ENCODE measurements at regions not wholly inside any gene's neighbourhood (a gene's known extent, or its start where the extent isn't known, plus 50 kb on each side); places are given as distances from the start of the nearest gene placed in this dataset.

GRCh38 chr18:53997064-53997463 lies 227.4 kb downstream of the MBD2 start:
- DNase-seq (no peak), ATAC-seq (replicated peaks) (no peak)
- Mint-ChIP-seq H3K27ac (no peak overlapping the region), H3K4me3 (no peak overlapping the region), H3K9me3 (no peaks in the 10 kb centered on the region), H3K27me3 (peaks cover 7 to 9% of the 10 kb centered on the region in 2 donors), H3K36me3 (ENCODE audit: insufficient read depth) (no peaks in the 10 kb centered on the region), H3K4me1 (ENCODE audit: low read depth in 2 of 2) (no peaks in the 10 kb centered on the region)

DNA sequence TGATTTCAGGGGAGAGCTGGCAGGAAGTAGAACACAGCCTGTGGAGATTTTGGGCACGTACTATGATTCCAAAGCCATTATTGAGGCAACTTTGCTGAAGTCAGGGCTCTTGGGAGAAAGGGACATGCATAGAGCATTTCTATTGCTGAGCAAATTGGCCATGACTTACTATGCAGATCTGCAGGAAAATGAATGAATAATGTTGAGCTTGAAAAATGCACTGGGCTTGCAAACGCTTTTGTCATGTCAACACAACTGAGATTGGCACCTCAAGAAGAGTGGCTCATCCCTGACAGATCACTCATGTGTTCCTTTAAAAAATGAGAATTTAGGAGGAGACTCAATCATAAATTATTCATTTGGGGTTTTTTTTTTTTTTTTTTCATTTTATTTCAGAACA lies 230.5 kb downstream of the MBD2 start:
- Mint-ChIP-seq H3K4me3 (no peak overlapping the region), H3K27me3 (peaks cover 7 to 9% of the 10 kb centered on the region in 2 donors), H3K9me3 (no peaks in the 10 kb centered on the region), H3K4me1 (ENCODE audit: low read depth in 2 of 2) (no peaks in the 10 kb centered on the region), H3K27ac (no peak overlapping the region), H3K36me3 (ENCODE audit: insufficient read depth) (no peaks in the 10 kb centered on the region)
- no peak for ATAC-seq (replicated peaks)
- no peak for DNase-seq

DNA sequence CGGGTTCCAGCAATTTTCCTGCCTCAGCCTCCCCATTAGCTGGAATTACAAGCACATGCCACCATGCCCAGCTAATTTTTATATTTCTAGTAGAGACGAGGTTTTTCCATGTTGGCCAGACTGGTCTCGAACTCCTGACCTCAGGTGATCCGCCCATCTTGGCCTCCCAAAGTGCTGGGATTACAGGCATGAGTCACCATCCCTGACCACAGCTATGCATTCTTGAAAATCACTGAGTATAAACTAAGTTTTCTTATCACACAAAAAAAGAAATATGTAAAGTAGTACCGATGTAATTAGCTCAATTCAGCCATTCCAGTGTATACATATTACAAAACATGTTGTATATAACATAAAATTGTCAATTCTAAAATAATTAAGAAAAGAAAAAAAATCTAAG lies 232.7 kb downstream of the MBD2 start:
- Mint-ChIP-seq H3K27ac (no peak overlapping the region), H3K4me1 (ENCODE audit: low read depth in 2 of 2) (no peaks in the 10 kb centered on the region), H3K9me3 (no peaks in the 10 kb centered on the region), H3K4me3 (no peak overlapping the region), H3K27me3 (peaks cover under 1% of the 10 kb centered on the region in 2 donors), H3K36me3 (ENCODE audit: insufficient read depth) (no peaks in the 10 kb centered on the region)
- DNase-seq (no peak), ATAC-seq (replicated peaks) (no peak)

GRCh38 chr18:53991202-53991601 lies 233.3 kb downstream of the MBD2 start:
- H3K36me3 Mint-ChIP-seq (ENCODE audit: insufficient read depth), result no peaks in the 10 kb centered on the region
- H3K4me3 Mint-ChIP-seq, result no peak overlapping the region
- no peaks in the 10 kb centered on the region for H3K9me3 Mint-ChIP-seq
- H3K27me3 Mint-ChIP-seq, result no peaks in the 10 kb centered on the region
- H3K27ac Mint-ChIP-seq, result no peak overlapping the region
- H3K4me1 Mint-ChIP-seq (ENCODE audit: low read depth in 2 of 2), result no peaks in the 10 kb centered on the region
- no peak for DNase-seq
- no peak for ATAC-seq (replicated peaks)

DNA sequence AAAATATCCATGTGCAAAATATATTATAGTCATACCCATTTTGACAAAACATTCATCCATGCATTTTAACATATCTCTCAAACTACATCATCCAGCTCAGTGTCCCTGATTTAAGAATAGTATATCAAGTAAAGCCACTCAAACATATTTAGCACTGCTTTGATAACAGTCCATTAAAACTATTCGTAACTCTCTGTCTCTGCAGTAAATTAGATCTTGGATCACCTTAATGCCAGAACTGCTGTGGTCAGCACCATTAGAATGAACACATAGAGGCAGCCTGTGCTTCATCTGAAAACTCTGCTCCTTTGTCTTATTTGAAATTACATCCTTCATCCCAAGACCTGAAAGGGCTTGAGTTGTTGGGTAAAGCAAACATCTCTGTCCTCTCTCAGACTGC lies 234.0 kb downstream of the MBD2 start:
- no peak overlapping the region for H3K4me3 Mint-ChIP-seq
- H3K27ac Mint-ChIP-seq, result no peak overlapping the region
- no peak for DNase-seq
- H3K27me3 Mint-ChIP-seq, result no peaks in the 10 kb centered on the region
- no peak for ATAC-seq (replicated peaks)
- no peaks in the 10 kb centered on the region for H3K36me3 Mint-ChIP-seq (ENCODE audit: insufficient read depth)
- no peaks in the 10 kb centered on the region for H3K4me1 Mint-ChIP-seq (ENCODE audit: low read depth in 2 of 2)
- no peaks in the 10 kb centered on the region for H3K9me3 Mint-ChIP-seq

DNA sequence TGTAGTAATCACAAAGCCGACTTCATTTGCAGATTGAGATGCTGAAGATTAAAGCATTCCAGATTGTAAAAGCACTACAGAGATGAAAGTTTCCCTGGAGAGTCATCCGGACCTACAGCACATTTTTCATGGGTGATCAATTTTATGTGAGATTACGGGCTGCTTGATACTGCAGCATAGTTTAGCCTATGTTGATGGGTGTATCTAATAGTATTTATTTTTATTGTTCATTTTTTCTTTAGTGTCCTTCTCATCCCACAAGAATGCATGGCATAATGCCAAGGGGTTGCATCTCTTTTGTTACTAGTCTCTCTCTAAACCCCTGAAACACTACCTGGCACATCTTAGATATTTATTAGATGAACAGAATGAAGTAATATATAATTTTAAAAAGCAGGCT lies 240.4 kb downstream of the MBD2 start:
- no peak for ATAC-seq (replicated peaks)
- H3K9me3 Mint-ChIP-seq, result peaks cover 0 to 4% of the 10 kb centered on the region in 2 donors
- DNase-seq, result no peak
- no peak overlapping the region for H3K27ac Mint-ChIP-seq
- no peaks in the 10 kb centered on the region for H3K27me3 Mint-ChIP-seq
- no peak overlapping the region for H3K4me3 Mint-ChIP-seq
- H3K36me3 Mint-ChIP-seq (ENCODE audit: insufficient read depth), result no peaks in the 10 kb centered on the region
- H3K4me1 Mint-ChIP-seq (ENCODE audit: low read depth in 2 of 2), result no peaks in the 10 kb centered on the region

- no peaks in the 10 kb centered on the region for H3K36me3 Mint-ChIP-seq (ENCODE audit: insufficient read depth)
- H3K27me3 Mint-ChIP-seq, result no peaks in the 10 kb centered on the region
- no peak overlapping the region for H3K4me3 Mint-ChIP-seq
- DNase-seq (no peak), ATAC-seq (replicated peaks) (no peak)
- H3K4me1 Mint-ChIP-seq (ENCODE audit: low read depth in 2 of 2), result no peaks in the 10 kb centered on the region
- H3K9me3 Mint-ChIP-seq, result peaks cover under 1 to 4% of the 10 kb centered on the region in 2 donors
- no peak overlapping the region for H3K27ac Mint-ChIP-seq
These were observed 253.1 kb downstream of the MBD2 start for GRCh38 chr18:53971331-53971730.

GRCh38 chr18:53952700-53953099 lies 271.8 kb downstream of the MBD2 start:
- Mint-ChIP-seq H3K27me3 (peaks cover 0 to 8% of the 10 kb centered on the region in 2 donors), H3K4me1 (ENCODE audit: low read depth in 2 of 2) (no peaks in the 10 kb centered on the region), H3K36me3 (ENCODE audit: insufficient read depth) (no peaks in the 10 kb centered on the region), H3K9me3 (peaks cover 1 to 10% of the 10 kb centered on the region in 2 donors), H3K27ac (no peak overlapping the region), H3K4me3 (no peak overlapping the region)
- ATAC-seq (replicated peaks) (no peak), DNase-seq (no peak)

- Mint-ChIP-seq H3K9me3 (peaks cover 1 to 15% of the 10 kb centered on the region in 2 donors), H3K36me3 (ENCODE audit: insufficient read depth) (no peaks in the 10 kb centered on the region), H3K4me3 (no peak overlapping the region), H3K27ac (no peak overlapping the region), H3K27me3 (peaks cover 0 to 8% of the 10 kb centered on the region in 2 donors), H3K4me1 (ENCODE audit: low read depth in 2 of 2) (no peaks in the 10 kb centered on the region)
- DNase-seq (no peak), ATAC-seq (replicated peaks) (no peak)
These were observed 273.9 kb downstream of the MBD2 start for GRCh38 chr18:53950545-53950944.

DNA sequence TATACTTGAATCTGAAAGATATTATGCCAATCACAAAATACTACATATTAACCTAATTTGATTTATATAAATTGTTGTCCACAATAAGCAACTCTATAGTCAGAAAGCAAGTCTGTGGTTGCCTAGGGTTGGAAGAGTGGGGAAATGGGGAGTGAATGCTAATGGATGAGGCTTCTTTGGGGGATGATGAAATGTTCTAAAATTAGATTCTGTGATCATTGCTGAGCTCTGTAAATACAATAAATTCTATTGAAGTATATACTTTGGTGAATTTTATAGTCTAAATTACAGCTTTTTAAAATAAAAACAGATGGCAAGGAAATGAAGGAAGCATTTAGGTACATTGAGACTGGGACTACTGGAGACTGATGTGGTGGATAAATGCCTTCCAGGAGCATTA lies 275.5 kb downstream of the MBD2 start:
- Mint-ChIP-seq H3K4me3 (no peak overlapping the region), H3K4me1 (ENCODE audit: low read depth in 2 of 2) (no peaks in the 10 kb centered on the region), H3K27ac (no peak overlapping the region), H3K36me3 (ENCODE audit: insufficient read depth) (no peaks in the 10 kb centered on the region), H3K27me3 (peaks cover 0 to 8% of the 10 kb centered on the region in 2 donors), H3K9me3 (peaks cover 4 to 15% of the 10 kb centered on the region in 2 donors)
- DNase-seq (no peak), ATAC-seq (replicated peaks) (no peak)

DNA sequence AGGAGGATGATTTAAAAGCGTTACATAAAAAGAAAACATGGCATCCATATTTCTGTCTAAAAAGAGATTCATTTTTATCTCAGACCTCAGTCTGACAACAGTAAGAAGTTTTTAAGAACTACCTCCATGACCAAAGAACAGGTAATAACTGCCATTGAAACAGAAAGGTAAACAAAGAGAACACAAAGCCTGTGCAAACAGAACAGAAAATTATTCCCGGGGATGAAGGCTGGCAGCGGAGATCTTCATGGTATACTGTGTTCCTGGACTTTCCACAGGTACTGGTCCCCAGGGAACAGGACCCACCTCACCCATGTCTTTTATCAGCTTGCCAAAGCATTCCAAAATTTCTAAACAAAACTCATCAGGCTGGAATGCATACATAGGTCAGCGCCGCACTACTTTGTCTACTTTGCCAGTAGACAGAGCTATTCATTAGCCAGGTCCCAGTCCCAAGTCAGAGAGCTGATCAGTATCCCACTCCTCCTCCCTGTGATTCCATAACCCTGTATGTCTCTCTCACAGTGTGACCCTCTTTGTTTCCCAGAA lies 277.3 kb downstream of the MBD2 start:
- Mint-ChIP-seq H3K36me3 (ENCODE audit: insufficient read depth) (no peaks in the 10 kb centered on the region), H3K9me3 (peaks cover 2 to 10% of the 10 kb centered on the region in 2 donors), H3K27ac (no peak overlapping the region), H3K4me3 (no peak overlapping the region), H3K27me3 (peaks cover 0 to 6% of the 10 kb centered on the region in 2 donors), H3K4me1 (ENCODE audit: low read depth in 2 of 2) (no peaks in the 10 kb centered on the region)
- ATAC-seq (replicated peaks), result no peak
- DNase-seq, result no peak

GRCh38 chr18:53946594-53946993 lies 277.9 kb downstream of the MBD2 start:
- ATAC-seq (replicated peaks) (no peak), DNase-seq (no peak)
- peaks cover 2 to 7% of the 10 kb centered on the region in 2 donors for H3K9me3 Mint-ChIP-seq
- no peak overlapping the region for H3K27ac Mint-ChIP-seq
- no peaks in the 10 kb centered on the region for H3K36me3 Mint-ChIP-seq (ENCODE audit: insufficient read depth)
- H3K4me3 Mint-ChIP-seq, result no peak overlapping the region
- H3K4me1 Mint-ChIP-seq (ENCODE audit: low read depth in 2 of 2), result no peaks in the 10 kb centered on the region
- peaks cover 0 to under 1% of the 10 kb centered on the region in 2 donors for H3K27me3 Mint-ChIP-seq

GRCh38 chr18:53944721-53945120 lies 279.7 kb downstream of the MBD2 start:
- no peak for DNase-seq
- Mint-ChIP-seq H3K4me1 (ENCODE audit: low read depth in 2 of 2) (no peaks in the 10 kb centered on the region), H3K27me3 (no peaks in the 10 kb centered on the region), H3K36me3 (ENCODE audit: insufficient read depth) (no peaks in the 10 kb centered on the region), H3K4me3 (no peak overlapping the region), H3K9me3 (peaks cover 4 to 7% of the 10 kb centered on the region in 2 donors), H3K27ac (no peak overlapping the region)
- ATAC-seq (replicated peaks), result no peak

- H3K9me3 Mint-ChIP-seq, result peaks cover 4 to 7% of the 10 kb centered on the region in 2 donors
- H3K36me3 Mint-ChIP-seq (ENCODE audit: insufficient read depth), result no peaks in the 10 kb centered on the region
- H3K27ac Mint-ChIP-seq, result no peak overlapping the region
- ATAC-seq (replicated peaks) (no peak), DNase-seq (no peak)
- H3K27me3 Mint-ChIP-seq, result no peaks in the 10 kb centered on the region
- no peaks in the 10 kb centered on the region for H3K4me1 Mint-ChIP-seq (ENCODE audit: low read depth in 2 of 2)
- no peak overlapping the region for H3K4me3 Mint-ChIP-seq
These were observed 281.1 kb downstream of the MBD2 start for GRCh38 chr18:53943326-53943860.

Measured in effector memory CD8-positive, alpha-beta T cell (primary cell).